Vagina (tissue), 2 donors: ENCODE measurements at regions not wholly inside any gene's neighbourhood (a gene's known extent, or its start where the extent isn't known, plus 50 kb on each side); places are given as distances from the start of the nearest gene placed in this dataset.
"Not testable (repeated sequence)": the region's sequence is repeated elsewhere in the genome, so short reads cannot be mapped to it uniquely, and the experiment has no call there.

Source experiments
- DNase-seq, 2 donors: peaks; one replicate each; pipeline ENCODE4 v3.0.0-alpha.2; 2017; ENCODE audit errors: extremely low spot score in 2 of 2
- H3K27ac ChIP-seq: fragments of 200-600 bp; sonication (generic); one replicate; pipeline ENCODE4 v1.5.1; 2019
- H3K27me3 ChIP-seq: fragments of 200-600 bp; sonication (generic); one replicate; pipeline ENCODE4 v1.5.1; 2019
- H3K36me3 ChIP-seq, 2 donors: fragments of 200-600 bp; sonication (generic); one replicate each; pipeline ENCODE4 v1.5.1; 2017 to 2019
- H3K4me1 ChIP-seq: fragments of 200-600 bp; sonication (generic); one replicate; pipeline ENCODE4 v1.5.1; 2019
- H3K4me3 ChIP-seq, 2 donors: fragments of 200-600 bp; sonication (generic); 1 replicate in 1 of 2; 2 replicates in 1 of 2; pipeline ENCODE4 v1.5.1; 2016 to 2019
- H3K9me3 ChIP-seq: fragments of 200-600 bp; sonication (generic); one replicate; pipeline ENCODE4 v1.5.1; 2019
- CTCF ChIP-seq, 3 experiments: fragments of 450-650 bp in 2 of 3; fragments of 200-600 bp in 1 of 3; sonication (generic) in 1 of 3; IDR thresholded peaks; one replicate each; pipeline ENCODE4 v1.5.1; 2017 to 2019; ENCODE audit warnings: antibody characterized with exemption in 3 of 3, mild to moderate bottlenecking in 2 of 3, moderate library complexity in 2 of 3
- POLR2A ChIP-seq, 2 donors: fragments of 450-650 bp; IDR thresholded peaks; one replicate each; pipeline ENCODE4 v1.6.1; 2017; ENCODE audit warnings: antibody characterized with exemption in 2 of 2, mild to moderate bottlenecking in 2 of 2, moderate library complexity in 2 of 2
- POLR2AphosphoS5 ChIP-seq, 2 donors: sonication (generic); formaldehyde crosslinking; IDR thresholded peaks; one replicate each; pipeline ENCODE4 v1.9.0; 2017; ENCODE audit warnings: antibody characterized with exemption in 2 of 2, mild to moderate bottlenecking in 2 of 2, low read depth in 1 of 2; ENCODE audit not compliant: insufficient read depth in 1 of 2
- intact Hi-C: fragments of 100-400 bp; cut with DNase I; formaldehyde crosslinking; loops from one replicate; pipeline ENCODE4 v1.15.1; 2023

GRCh38 chr7:125425506-125425905 lies 495.9 kb upstream of the POT1 start:
- no peak for TF ChIP-seq POLR2A (IDR thresholded peaks at IDR 0.05)
- H3K4me3 ChIP-seq, result no peak overlapping the region
- H3K4me1 ChIP-seq, result no peaks in the 10 kb centered on the region
- no peaks in the 10 kb centered on the region for H3K27me3 ChIP-seq
- no peaks in the 10 kb centered on the region for H3K36me3 ChIP-seq
- H3K9me3 ChIP-seq, result no peaks in the 10 kb centered on the region
- intact Hi-C loops, result no loop called here
- no peak overlapping the region for H3K27ac ChIP-seq
- DNase-seq, result no peak

GRCh38 chr7:125424721-125425120 lies 495.1 kb upstream of the POT1 start:
- Histone ChIP-seq H3K9me3 (no peaks in the 10 kb centered on the region), H3K27ac (no peak overlapping the region), H3K36me3 (no peaks in the 10 kb centered on the region), H3K4me3 (no peak overlapping the region), H3K27me3 (no peaks in the 10 kb centered on the region), H3K4me1 (no peaks in the 10 kb centered on the region)
- DNase-seq, result no peak
- TF ChIP-seq CTCF (IDR thresholded peaks at IDR 0.05) (no peak), POLR2AphosphoS5 (IDR thresholded peaks at IDR 0.05; ENCODE audit: insufficient read depth in 1 of 2, low read depth in 1 of 2) (no peak), POLR2A (IDR thresholded peaks at IDR 0.05) (no peak)
- intact Hi-C loops, result no loop called here

- no peaks in the 10 kb centered on the region for H3K9me3 ChIP-seq
- intact Hi-C loops, result no loop called here
- no peak for TF ChIP-seq CTCF (IDR thresholded peaks at IDR 0.05)
- TF ChIP-seq POLR2A (IDR thresholded peaks at IDR 0.05), result no peak
- TF ChIP-seq POLR2AphosphoS5 (IDR thresholded peaks at IDR 0.05; ENCODE audit: insufficient read depth in 1 of 2, low read depth in 1 of 2), result no peak
- no peaks in the 10 kb centered on the region for H3K36me3 ChIP-seq
- no peaks in the 10 kb centered on the region for H3K27me3 ChIP-seq
- DNase-seq, result no peak
- H3K4me3 ChIP-seq, result no peak overlapping the region
- H3K4me1 ChIP-seq, result no peaks in the 10 kb centered on the region
- H3K27ac ChIP-seq, result no peak overlapping the region
These were observed 494.0 kb upstream of the POT1 start for GRCh38 chr7:125423458-125424155.

- H3K9me3 ChIP-seq, intact Hi-C loops, H3K27ac ChIP-seq, H3K4me3 ChIP-seq, H3K36me3 ChIP-seq, DNase-seq, H3K4me1 ChIP-seq, H3K27me3 ChIP-seq: not testable (repeated sequence)
These were observed 491.8 kb upstream of the POT1 start for GRCh38 chr7:125421407-125421806.

- Histone ChIP-seq H3K9me3 (no peaks in the 10 kb centered on the region), H3K4me3 (no peak overlapping the region), H3K27ac (no peak overlapping the region), H3K27me3 (no peaks in the 10 kb centered on the region), H3K4me1 (no peaks in the 10 kb centered on the region), H3K36me3 (no peaks in the 10 kb centered on the region)
- DNase-seq, result no peak
- intact Hi-C loops, result no loop called here
- TF ChIP-seq CTCF (IDR thresholded peaks at IDR 0.05) (no peak), POLR2AphosphoS5 (IDR thresholded peaks at IDR 0.05; ENCODE audit: insufficient read depth in 1 of 2, low read depth in 1 of 2) (no peak), POLR2A (IDR thresholded peaks at IDR 0.05) (no peak)
These were observed 483.5 kb upstream of the POT1 start for GRCh38 chr7:125412890-125413665.

GRCh38 chr7:125409921-125410320 lies 480.3 kb upstream of the POT1 start:
- Histone ChIP-seq H3K4me3 (no peak overlapping the region), H3K9me3 (no peaks in the 10 kb centered on the region), H3K4me1 (no peaks in the 10 kb centered on the region), H3K27me3 (no peaks in the 10 kb centered on the region), H3K27ac (no peak overlapping the region), H3K36me3 (no peaks in the 10 kb centered on the region)
- DNase-seq, result no peak
- TF ChIP-seq POLR2A (IDR thresholded peaks at IDR 0.05), result no peak
- intact Hi-C loops, result no loop called here
